ENCODE measurements at regions not wholly inside any gene's neighbourhood (a gene's known extent, or its start where the extent isn't known, plus 50 kb on each side); places are given as distances from the start of the nearest gene placed in this dataset.

DNA sequence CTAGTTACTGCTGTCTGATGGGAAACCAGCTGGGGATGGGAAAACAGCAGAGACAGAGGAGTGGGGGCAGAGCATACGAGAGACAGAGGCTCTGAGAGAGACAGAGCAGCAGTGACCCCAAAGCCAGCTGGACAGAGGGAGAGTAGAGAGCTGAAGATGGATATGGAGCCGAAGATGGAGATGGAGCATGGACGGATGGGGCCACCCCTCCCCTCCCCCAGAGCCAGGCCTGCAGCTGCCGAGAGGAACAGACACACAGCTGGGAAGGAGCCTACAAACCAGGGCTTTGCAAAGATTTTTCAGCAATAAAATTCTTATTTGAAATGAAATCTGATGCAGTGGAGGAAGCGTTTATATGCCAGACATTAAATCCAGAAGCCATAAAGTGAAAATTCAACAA lies 167.6 kb upstream of the LINGO1 start:
- FAIRE-seq = no peak
- DNase-seq (ENCODE audit: insufficient read length, low spot score) = no peak
- TF ChIP-seq, protein P1, sequence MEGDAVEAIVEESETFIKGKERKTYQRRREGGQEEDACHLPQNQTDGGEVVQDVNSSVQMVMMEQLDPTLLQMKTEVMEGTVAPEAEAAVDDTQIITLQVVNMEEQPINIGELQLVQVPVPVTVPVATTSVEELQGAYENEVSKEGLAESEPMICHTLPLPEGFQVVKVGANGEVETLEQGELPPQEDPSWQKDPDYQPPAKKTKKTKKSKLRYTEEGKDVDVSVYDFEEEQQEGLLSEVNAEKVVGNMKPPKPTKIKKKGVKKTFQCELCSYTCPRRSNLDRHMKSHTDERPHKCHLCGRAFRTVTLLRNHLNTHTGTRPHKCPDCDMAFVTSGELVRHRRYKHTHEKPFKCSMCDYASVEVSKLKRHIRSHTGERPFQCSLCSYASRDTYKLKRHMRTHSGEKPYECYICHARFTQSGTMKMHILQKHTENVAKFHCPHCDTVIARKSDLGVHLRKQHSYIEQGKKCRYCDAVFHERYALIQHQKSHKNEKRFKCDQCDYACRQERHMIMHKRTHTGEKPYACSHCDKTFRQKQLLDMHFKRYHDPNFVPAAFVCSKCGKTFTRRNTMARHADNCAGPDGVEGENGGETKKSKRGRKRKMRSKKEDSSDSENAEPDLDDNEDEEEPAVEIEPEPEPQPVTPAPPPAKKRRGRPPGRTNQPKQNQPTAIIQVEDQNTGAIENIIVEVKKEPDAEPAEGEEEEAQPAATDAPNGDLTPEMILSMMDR (IDR thresholded peaks at IDR 0.05; ENCODE audit: insufficient read depth, missing control alignments) = no peak

DNA sequence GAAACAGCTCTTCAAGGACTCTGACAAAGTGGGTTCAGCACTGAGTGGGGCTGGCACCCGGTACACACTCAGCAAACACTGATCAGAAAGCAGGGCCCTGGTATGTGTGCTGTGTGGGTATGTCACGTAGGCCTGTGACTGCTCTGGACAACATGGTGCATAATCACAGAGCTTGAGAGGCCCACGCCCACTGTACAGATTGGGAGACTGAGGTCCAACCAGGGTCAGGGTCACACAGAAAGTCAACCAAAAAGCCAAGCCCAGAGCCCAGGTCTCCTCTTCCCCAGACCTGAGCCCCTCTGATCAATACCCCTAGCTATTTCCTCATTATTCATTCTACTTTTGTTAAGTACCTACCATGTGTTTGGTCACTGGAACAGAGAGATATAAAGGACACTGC lies 166.1 kb upstream of the LINGO1 start:
- DNase-seq (ENCODE audit: insufficient read length, low spot score) (no peak), FAIRE-seq (no peak)
- TF ChIP-seq, protein P1 (IDR thresholded peaks at IDR 0.05; ENCODE audit: insufficient read depth, missing control alignments) = no peak

DNA sequence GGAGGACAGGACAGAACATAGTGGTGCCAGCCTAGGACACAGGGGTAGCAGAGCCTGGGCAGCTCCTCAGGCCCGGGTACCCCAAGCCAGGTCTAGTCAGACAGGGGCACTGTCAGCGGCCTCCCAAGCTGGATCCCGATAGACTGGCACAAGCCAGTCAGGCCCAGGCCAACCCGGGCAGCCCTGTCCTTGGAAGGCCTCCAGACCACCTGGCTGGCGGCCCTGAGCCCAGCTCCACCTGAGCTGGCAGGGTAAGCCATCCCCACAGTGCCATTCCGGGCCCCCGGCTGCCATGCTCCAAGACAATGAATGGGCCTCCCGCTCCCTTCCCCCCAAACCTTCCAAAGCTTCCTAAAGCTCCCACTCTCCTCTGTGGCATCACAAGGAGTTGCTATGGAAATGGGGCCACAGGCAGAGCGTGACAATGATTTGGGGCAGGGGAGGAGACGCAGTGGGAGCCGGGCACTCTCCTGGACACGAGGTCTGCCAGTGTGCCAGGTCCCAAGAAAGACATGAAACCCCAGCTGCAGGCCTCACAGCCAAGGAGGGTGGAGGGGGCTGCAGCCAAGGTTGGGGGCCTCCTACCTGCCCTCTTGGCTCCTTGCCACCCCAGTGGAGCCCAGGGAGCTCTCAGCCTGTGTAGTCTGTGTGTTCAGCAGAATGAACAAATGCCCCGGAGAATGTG lies 165.6 kb upstream of the LINGO1 start:
- FAIRE-seq (no peak), DNase-seq (ENCODE audit: insufficient read length, low spot score) (no peak)
- TF ChIP-seq, protein P1 (IDR thresholded peaks at IDR 0.05; ENCODE audit: insufficient read depth, missing control alignments) = no peak

DNA sequence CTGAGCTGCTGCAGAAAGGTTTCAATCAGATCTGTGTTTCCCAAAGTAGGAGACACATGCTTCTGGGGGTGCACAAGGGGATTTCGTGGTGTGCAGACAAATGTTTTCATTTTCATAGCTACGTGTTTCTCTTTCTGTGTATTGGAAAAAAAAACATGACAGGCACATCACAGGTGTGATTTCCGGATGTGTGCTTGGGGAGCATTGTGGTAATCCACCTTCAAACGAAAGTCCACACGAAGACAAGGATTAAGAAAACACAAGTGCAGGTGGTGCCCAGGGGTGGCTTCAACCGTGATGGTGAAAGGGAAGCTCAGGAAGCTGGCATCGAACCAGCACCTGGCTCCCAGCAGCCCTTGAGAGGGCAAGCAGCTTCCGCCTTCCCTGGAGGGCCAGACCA lies 164.6 kb upstream of the LINGO1 start:
- no peak for FAIRE-seq
- no peak for DNase-seq (ENCODE audit: insufficient read length, low spot score)
- TF ChIP-seq, protein P1 (IDR thresholded peaks at IDR 0.05; ENCODE audit: insufficient read depth, missing control alignments) = no peak

DNA sequence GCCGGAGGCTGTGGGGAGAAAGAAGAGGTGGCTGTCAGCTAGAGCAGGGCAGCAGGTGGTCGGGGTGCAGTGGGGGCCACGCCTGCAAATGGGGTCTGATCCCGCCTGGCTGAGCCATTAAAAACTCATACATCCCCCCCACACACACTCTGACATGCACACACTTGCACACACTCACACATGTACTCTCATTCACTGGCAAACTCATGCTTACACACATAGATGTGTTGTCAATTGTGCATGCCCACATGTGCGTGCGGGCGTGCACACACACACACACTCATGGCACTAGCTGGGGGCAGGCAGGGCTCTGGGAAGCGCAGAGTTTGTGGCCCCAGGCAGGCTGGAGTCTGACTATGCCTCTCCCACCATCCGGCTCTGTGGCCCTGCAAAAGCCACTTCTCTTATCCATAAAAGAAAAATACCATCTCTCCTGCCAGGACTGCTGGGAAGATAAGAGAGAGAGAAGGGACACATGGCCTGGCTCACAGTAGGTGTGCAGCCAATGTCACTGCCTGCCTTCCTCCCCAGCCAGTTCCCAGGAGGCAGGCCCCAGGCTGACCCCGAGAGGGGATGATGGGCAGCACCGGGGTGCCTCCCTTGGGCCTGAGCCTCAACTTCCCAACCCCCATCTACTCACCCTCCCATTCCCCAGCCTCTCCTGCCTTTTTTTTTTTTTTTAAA lies 163.5 kb upstream of the LINGO1 start:
- FAIRE-seq = no peak

DNA sequence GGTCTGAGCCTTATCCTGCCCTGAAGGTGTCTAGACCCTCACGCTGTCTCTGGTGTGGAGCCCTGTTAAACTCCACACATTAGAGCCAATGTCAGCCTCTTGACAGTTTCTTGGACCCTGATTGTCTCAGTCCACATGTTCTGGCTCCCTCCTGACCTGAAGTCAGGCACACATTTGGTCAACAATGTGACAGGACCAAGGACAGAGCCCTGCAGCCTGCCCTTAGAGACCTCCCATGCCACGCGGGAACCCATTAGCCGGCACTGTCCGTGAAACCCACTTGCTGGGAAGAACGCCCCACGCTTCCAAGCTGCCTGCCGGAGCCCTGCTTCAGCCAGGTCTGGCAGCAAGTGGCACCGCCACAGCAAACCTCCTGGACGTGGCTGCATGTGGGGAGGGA lies 162.7 kb upstream of the LINGO1 start:
- FAIRE-seq (no peak), DNase-seq (ENCODE audit: insufficient read length, low spot score) (no peak)
- TF ChIP-seq, protein P1 (IDR thresholded peaks at IDR 0.05; ENCODE audit: insufficient read depth, missing control alignments) = no peak

More for the DNA sequence above, 163.5 kb upstream of the LINGO1 start:
- no peak for DNase-seq (ENCODE audit: insufficient read length, low spot score)
- TF ChIP-seq, protein P1 (IDR thresholded peaks at IDR 0.05; ENCODE audit: insufficient read depth, missing control alignments) = no peak

DNA sequence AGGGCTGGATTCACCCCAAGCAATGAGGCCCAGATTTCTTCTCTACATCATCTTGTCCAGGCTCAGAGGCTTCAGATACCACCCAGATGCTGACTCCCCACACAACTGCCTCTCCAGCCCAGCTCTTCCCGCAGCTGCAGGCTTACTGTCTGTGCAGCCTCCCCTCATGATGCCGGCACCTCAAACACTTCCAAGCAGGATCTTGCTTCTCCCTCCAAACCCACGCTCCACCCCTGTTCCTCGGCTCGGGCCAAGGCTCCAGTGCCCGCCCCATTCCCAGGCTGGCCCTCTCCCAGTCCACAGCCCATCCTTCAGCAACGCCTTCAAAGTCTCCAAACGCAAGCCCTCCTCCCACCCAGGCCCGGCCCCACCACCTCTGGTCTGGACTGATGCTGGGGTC lies 159.2 kb upstream of the LINGO1 start:
- DNase-seq (ENCODE audit: insufficient read length, low spot score) (no peak), FAIRE-seq (no peak)
- TF ChIP-seq, protein P1 (IDR thresholded peaks at IDR 0.05; ENCODE audit: insufficient read depth, missing control alignments) = no peak

Measured in D721Med (cell line).